Peyer's patch (tissue), 4 donors: ENCODE measurements at regions not wholly inside any gene's neighbourhood (a gene's known extent, or its start where the extent isn't known, plus 50 kb on each side); places are given as distances from the start of the nearest gene placed in this dataset.

Experiments used
- POLR2A ChIP-seq, 2 donors: fragments of 450-650 bp; IDR thresholded peaks; one replicate each; pipeline ENCODE4 v1.5.1; 2017; ENCODE audit warnings: antibody characterized with exemption in 2 of 2, mild to moderate bottlenecking in 2 of 2, moderate library complexity in 2 of 2
- TF ChIP-seq, protein P1 (sequence below), 6 experiments: fragments of 450-650 bp in 4 of 6; fragments of 200-600 bp in 2 of 6; sonication (generic) in 1 of 6; IDR thresholded peaks; one replicate each; pipeline ENCODE4 v1.5.1; 2017 to 2019; ENCODE audit warnings: antibody characterized with exemption in 6 of 6, mild to moderate bottlenecking in 3 of 6, moderate library complexity in 1 of 6

DNA sequence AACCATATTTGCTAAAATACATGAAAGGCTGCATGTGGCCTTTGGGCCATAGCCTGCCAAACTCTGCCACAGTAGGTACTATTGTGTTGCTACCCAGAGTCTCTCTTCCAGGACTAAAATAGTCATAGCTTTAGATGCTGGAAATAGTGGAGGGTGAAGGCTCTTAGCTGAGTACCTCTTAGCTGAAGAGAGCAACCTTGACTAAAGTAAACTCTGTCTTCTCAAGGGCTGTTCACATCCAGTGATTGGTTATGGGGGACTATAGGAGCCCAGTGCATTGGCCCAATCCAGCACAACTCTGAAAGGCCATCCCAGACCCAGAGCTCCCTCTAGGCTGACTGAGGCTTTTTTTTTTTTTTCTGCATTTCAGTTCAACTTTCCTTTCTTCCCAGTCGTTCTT, 117.8 kb upstream of the ACP3 start:
- TF ChIP-seq, protein P1, sequence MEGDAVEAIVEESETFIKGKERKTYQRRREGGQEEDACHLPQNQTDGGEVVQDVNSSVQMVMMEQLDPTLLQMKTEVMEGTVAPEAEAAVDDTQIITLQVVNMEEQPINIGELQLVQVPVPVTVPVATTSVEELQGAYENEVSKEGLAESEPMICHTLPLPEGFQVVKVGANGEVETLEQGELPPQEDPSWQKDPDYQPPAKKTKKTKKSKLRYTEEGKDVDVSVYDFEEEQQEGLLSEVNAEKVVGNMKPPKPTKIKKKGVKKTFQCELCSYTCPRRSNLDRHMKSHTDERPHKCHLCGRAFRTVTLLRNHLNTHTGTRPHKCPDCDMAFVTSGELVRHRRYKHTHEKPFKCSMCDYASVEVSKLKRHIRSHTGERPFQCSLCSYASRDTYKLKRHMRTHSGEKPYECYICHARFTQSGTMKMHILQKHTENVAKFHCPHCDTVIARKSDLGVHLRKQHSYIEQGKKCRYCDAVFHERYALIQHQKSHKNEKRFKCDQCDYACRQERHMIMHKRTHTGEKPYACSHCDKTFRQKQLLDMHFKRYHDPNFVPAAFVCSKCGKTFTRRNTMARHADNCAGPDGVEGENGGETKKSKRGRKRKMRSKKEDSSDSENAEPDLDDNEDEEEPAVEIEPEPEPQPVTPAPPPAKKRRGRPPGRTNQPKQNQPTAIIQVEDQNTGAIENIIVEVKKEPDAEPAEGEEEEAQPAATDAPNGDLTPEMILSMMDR (IDR thresholded peaks at IDR 0.05): no peak
- no peak for TF ChIP-seq POLR2A (IDR thresholded peaks at IDR 0.05)
